ENCODE measurements at regions not wholly inside any gene's neighbourhood (a gene's known extent, or its start where the extent isn't known, plus 50 kb on each side); places are given as distances from the start of the nearest gene placed in this dataset.

GRCh38 chr13:76229281-76229680, 593.2 kb downstream of the LMO7 start:
- WGBS, 3 donors = 70 to 85% (median 71%) methylated on average over 2 of the region's 2 CpGs

GRCh38 chr13:76226941-76227340, 590.8 kb downstream of the LMO7 start:
- peaks cover 0 to 3% of the 10 kb centered on the region in 2 donors for H3K9me3 ChIP-seq (ENCODE audit: control insufficient read depth in 2 of 2, insufficient read depth in 1 of 2, low read depth in 1 of 2, low read length in 1 of 2)
- DNase-seq (no peak), FAIRE-seq (no peak)
- 64 to 71% (median 66%) methylated on average over 1 of the region's 1 CpG for WGBS, 3 donors
- no peak overlapping the region for H3K27ac ChIP-seq (ENCODE audit: low read depth in 1 of 3, low read length in 2 of 3)
- H3K4me1 ChIP-seq (ENCODE audit: control insufficient read depth in 3 of 3, insufficient read depth in 2 of 3, low read depth in 1 of 3, low read length in 2 of 3) = no peaks in the 10 kb centered on the region
- no peaks in the 10 kb centered on the region for H3K36me3 ChIP-seq (ENCODE audit: control insufficient read depth in 3 of 3, insufficient read depth in 2 of 3, low read depth in 1 of 3, low read length in 3 of 3)
- H3K4me3 ChIP-seq (ENCODE audit: low read depth in 1 of 3, low read length in 3 of 3) = no peak overlapping the region
- no peaks in the 10 kb centered on the region for H3K27me3 ChIP-seq (ENCODE audit: control insufficient read depth in 3 of 3, insufficient read depth in 3 of 3, low read length in 3 of 3)

More at GRCh38 chr13:76229281-76229680, 593.2 kb downstream of the LMO7 start:
- no peaks in the 10 kb centered on the region for H3K27me3 ChIP-seq (ENCODE audit: control insufficient read depth in 3 of 3, insufficient read depth in 3 of 3, low read length in 3 of 3)
- FAIRE-seq (no peak), DNase-seq (no peak)
- H3K4me1 ChIP-seq (ENCODE audit: control insufficient read depth in 3 of 3, insufficient read depth in 2 of 3, low read depth in 1 of 3, low read length in 2 of 3) = no peaks in the 10 kb centered on the region
- no peaks in the 10 kb centered on the region for H3K9me3 ChIP-seq (ENCODE audit: control insufficient read depth in 2 of 2, insufficient read depth in 1 of 2, low read depth in 1 of 2, low read length in 1 of 2)
- no peaks in the 10 kb centered on the region for H3K36me3 ChIP-seq (ENCODE audit: control insufficient read depth in 3 of 3, insufficient read depth in 2 of 3, low read depth in 1 of 3, low read length in 3 of 3)
- no peak overlapping the region for H3K4me3 ChIP-seq (ENCODE audit: low read depth in 1 of 3, low read length in 3 of 3)
- H3K27ac ChIP-seq (ENCODE audit: low read depth in 1 of 3, low read length in 2 of 3) = no peak overlapping the region

GRCh38 chr13:76225815-76226489, 589.8 kb downstream of the LMO7 start:
- FAIRE-seq (no peak), DNase-seq (peak in 1 of 2 donors; percentile 23)
- Histone ChIP-seq H3K27ac (ENCODE audit: low read depth in 1 of 3, low read length in 2 of 3) (peak overlapping the region in 1 of 3 donors; percentile 38), H3K4me1 (ENCODE audit: control insufficient read depth in 3 of 3, insufficient read depth in 2 of 3, low read depth in 1 of 3, low read length in 2 of 3) (no peaks in the 10 kb centered on the region), H3K36me3 (ENCODE audit: control insufficient read depth in 3 of 3, insufficient read depth in 2 of 3, low read depth in 1 of 3, low read length in 3 of 3) (no peaks in the 10 kb centered on the region), H3K27me3 (ENCODE audit: control insufficient read depth in 3 of 3, insufficient read depth in 3 of 3, low read length in 3 of 3) (no peaks in the 10 kb centered on the region), H3K4me3 (ENCODE audit: low read depth in 1 of 3, low read length in 3 of 3) (no peak overlapping the region), H3K9me3 (ENCODE audit: control insufficient read depth in 2 of 2, insufficient read depth in 1 of 2, low read depth in 1 of 2, low read length in 1 of 2) (peaks cover 0 to 3% of the 10 kb centered on the region in 2 donors)
- WGBS, 3 donors = 55 to 73% (median 73%) methylated on average over 8 of the region's 8 CpGs

- no peaks in the 10 kb centered on the region for H3K4me1 ChIP-seq (ENCODE audit: control insufficient read depth in 3 of 3, insufficient read depth in 2 of 3, low read depth in 1 of 3, low read length in 2 of 3)
- no peak for FAIRE-seq
Measured at GRCh38 chr13:76223999-76224398, 587.9 kb downstream of the LMO7 start.

GRCh38 chr13:76223565-76223964, 587.4 kb downstream of the LMO7 start:
- Histone ChIP-seq H3K36me3 (ENCODE audit: control insufficient read depth in 3 of 3, insufficient read depth in 2 of 3, low read depth in 1 of 3, low read length in 3 of 3) (no peaks in the 10 kb centered on the region), H3K27me3 (ENCODE audit: control insufficient read depth in 3 of 3, insufficient read depth in 3 of 3, low read length in 3 of 3) (no peaks in the 10 kb centered on the region), H3K9me3 (ENCODE audit: control insufficient read depth in 2 of 2, insufficient read depth in 1 of 2, low read depth in 1 of 2, low read length in 1 of 2) (peaks cover 0 to 3% of the 10 kb centered on the region in 2 donors), H3K4me1 (ENCODE audit: control insufficient read depth in 3 of 3, insufficient read depth in 2 of 3, low read depth in 1 of 3, low read length in 2 of 3) (no peaks in the 10 kb centered on the region), H3K27ac (ENCODE audit: low read depth in 1 of 3, low read length in 2 of 3) (no peak overlapping the region), H3K4me3 (ENCODE audit: low read depth in 1 of 3, low read length in 3 of 3) (no peak overlapping the region)
- DNase-seq (no peak), FAIRE-seq (no peak)
- WGBS, 3 donors = 57 to 86% (median 82%) methylated on average over 2 of the region's 2 CpGs

More at GRCh38 chr13:76223999-76224398, 587.9 kb downstream of the LMO7 start:
- Histone ChIP-seq H3K9me3 (ENCODE audit: control insufficient read depth in 2 of 2, insufficient read depth in 1 of 2, low read depth in 1 of 2, low read length in 1 of 2) (peaks cover 0 to 3% of the 10 kb centered on the region in 2 donors), H3K27me3 (ENCODE audit: control insufficient read depth in 3 of 3, insufficient read depth in 3 of 3, low read length in 3 of 3) (no peaks in the 10 kb centered on the region), H3K36me3 (ENCODE audit: control insufficient read depth in 3 of 3, insufficient read depth in 2 of 3, low read depth in 1 of 3, low read length in 3 of 3) (no peaks in the 10 kb centered on the region), H3K27ac (ENCODE audit: low read depth in 1 of 3, low read length in 2 of 3) (no peak overlapping the region), H3K4me3 (ENCODE audit: low read depth in 1 of 3, low read length in 3 of 3) (no peak overlapping the region)
- WGBS, 3 donors = 88 to 93% (median 90%) methylated on average over 5 of the region's 5 CpGs
- no peak for DNase-seq

GRCh38 chr13:76222511-76222910, 586.4 kb downstream of the LMO7 start:
- Histone ChIP-seq H3K27me3 (ENCODE audit: control insufficient read depth in 3 of 3, insufficient read depth in 3 of 3, low read length in 3 of 3) (no peaks in the 10 kb centered on the region), H3K36me3 (ENCODE audit: control insufficient read depth in 3 of 3, insufficient read depth in 2 of 3, low read depth in 1 of 3, low read length in 3 of 3) (no peaks in the 10 kb centered on the region), H3K27ac (ENCODE audit: low read depth in 1 of 3, low read length in 2 of 3) (no peak overlapping the region), H3K4me3 (ENCODE audit: low read depth in 1 of 3, low read length in 3 of 3) (no peak overlapping the region), H3K9me3 (ENCODE audit: control insufficient read depth in 2 of 2, insufficient read depth in 1 of 2, low read depth in 1 of 2, low read length in 1 of 2) (peaks cover 0 to 3% of the 10 kb centered on the region in 2 donors), H3K4me1 (ENCODE audit: control insufficient read depth in 3 of 3, insufficient read depth in 2 of 3, low read depth in 1 of 3, low read length in 2 of 3) (no peaks in the 10 kb centered on the region)
- DNase-seq (no peak), FAIRE-seq (no peak)
- 46 to 73% (median 72%) methylated on average over 2 of the region's 2 CpGs for WGBS, 3 donors

- Histone ChIP-seq H3K36me3 (ENCODE audit: control insufficient read depth in 3 of 3, insufficient read depth in 2 of 3, low read depth in 1 of 3, low read length in 3 of 3) (no peaks in the 10 kb centered on the region), H3K4me1 (ENCODE audit: control insufficient read depth in 3 of 3, insufficient read depth in 2 of 3, low read depth in 1 of 3, low read length in 2 of 3) (no peaks in the 10 kb centered on the region), H3K27ac (ENCODE audit: low read depth in 1 of 3, low read length in 2 of 3) (no peak overlapping the region), H3K9me3 (ENCODE audit: control insufficient read depth in 2 of 2, insufficient read depth in 1 of 2, low read depth in 1 of 2, low read length in 1 of 2) (peaks cover 0 to under 1% of the 10 kb centered on the region in 2 donors), H3K27me3 (ENCODE audit: control insufficient read depth in 3 of 3, insufficient read depth in 3 of 3, low read length in 3 of 3) (no peaks in the 10 kb centered on the region), H3K4me3 (ENCODE audit: low read depth in 1 of 3, low read length in 3 of 3) (no peak overlapping the region)
- DNase-seq (no peak), FAIRE-seq (no peak)
- WGBS, 3 donors = 61 to 70% (median 66%) methylated on average over 2 of the region's 2 CpGs
Measured at GRCh38 chr13:76216729-76217128, 580.6 kb downstream of the LMO7 start.

GRCh38 chr13:76214001-76214400, 577.9 kb downstream of the LMO7 start:
- Histone ChIP-seq H3K27ac (ENCODE audit: low read depth in 1 of 3, low read length in 2 of 3) (no peak overlapping the region), H3K9me3 (ENCODE audit: control insufficient read depth in 2 of 2, insufficient read depth in 1 of 2, low read depth in 1 of 2, low read length in 1 of 2) (peaks cover 0 to 3% of the 10 kb centered on the region in 2 donors), H3K27me3 (ENCODE audit: control insufficient read depth in 3 of 3, insufficient read depth in 3 of 3, low read length in 3 of 3) (no peaks in the 10 kb centered on the region), H3K4me1 (ENCODE audit: control insufficient read depth in 3 of 3, insufficient read depth in 2 of 3, low read depth in 1 of 3, low read length in 2 of 3) (no peaks in the 10 kb centered on the region), H3K36me3 (ENCODE audit: control insufficient read depth in 3 of 3, insufficient read depth in 2 of 3, low read depth in 1 of 3, low read length in 3 of 3) (no peaks in the 10 kb centered on the region), H3K4me3 (ENCODE audit: low read depth in 1 of 3, low read length in 3 of 3) (no peak overlapping the region)
- DNase-seq (no peak), FAIRE-seq (no peak)
- WGBS, 3 donors = 63 to 88% (median 86%) methylated on average over 1 of the region's 1 CpG

DNA sequence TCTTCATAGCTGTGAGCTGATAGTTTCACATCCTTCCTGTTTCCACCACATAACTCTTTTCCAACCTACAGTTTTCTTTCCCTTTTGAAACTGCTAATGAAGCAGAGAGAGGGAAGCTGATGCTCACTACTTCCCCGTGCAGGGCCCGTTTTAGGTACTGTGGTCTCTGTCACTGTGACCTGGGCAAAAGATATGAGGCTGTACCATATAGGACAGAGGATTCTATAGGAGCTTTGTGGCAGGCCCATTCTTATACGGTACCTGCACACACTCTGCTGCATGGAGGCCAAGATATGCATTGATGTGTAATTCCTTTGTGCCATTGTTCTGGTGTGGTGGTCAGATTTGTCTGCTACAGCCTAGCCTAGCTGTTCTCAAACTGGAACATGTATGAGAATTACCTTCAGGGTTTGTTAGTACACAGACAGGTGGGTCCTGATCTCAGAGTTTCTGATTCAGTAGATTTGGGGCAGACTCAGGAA, 577.3 kb downstream of the LMO7 start:
- no peaks in the 10 kb centered on the region for H3K27me3 ChIP-seq (ENCODE audit: control insufficient read depth in 3 of 3, insufficient read depth in 3 of 3, low read length in 3 of 3)
- 59 to 74% (median 67%) methylated on average over 3 of the region's 3 CpGs for WGBS, 3 donors
- H3K9me3 ChIP-seq (ENCODE audit: control insufficient read depth in 2 of 2, insufficient read depth in 1 of 2, low read depth in 1 of 2, low read length in 1 of 2) = peaks cover 0 to 3% of the 10 kb centered on the region in 2 donors
- no peak overlapping the region for H3K4me3 ChIP-seq (ENCODE audit: low read depth in 1 of 3, low read length in 3 of 3)
- no peaks in the 10 kb centered on the region for H3K36me3 ChIP-seq (ENCODE audit: control insufficient read depth in 3 of 3, insufficient read depth in 2 of 3, low read depth in 1 of 3, low read length in 3 of 3)
- DNase-seq (no peak), FAIRE-seq (no peak)
- no peak overlapping the region for H3K27ac ChIP-seq (ENCODE audit: low read depth in 1 of 3, low read length in 2 of 3)
- H3K4me1 ChIP-seq (ENCODE audit: control insufficient read depth in 3 of 3, insufficient read depth in 2 of 3, low read depth in 1 of 3, low read length in 2 of 3) = no peaks in the 10 kb centered on the region

All from small intestine (tissue), 7 donors.